Central memory CD4-positive, alpha-beta T cell (primary cell): ENCODE measurements at regions not wholly inside any gene's neighbourhood (a gene's known extent, or its start where the extent isn't known, plus 50 kb on each side); places are given as distances from the start of the nearest gene placed in this dataset.
"Not testable (repeated sequence)": the region's sequence is repeated elsewhere in the genome, so short reads cannot be mapped to it uniquely, and the experiment has no call there.

Experiments
- DNase-seq: peaks from one replicate; pipeline ENCODE4 v3.0.0; 2022

GRCh38 chr10:46645110-46645509 lies 66.2 kb downstream of the SYT15 start:
- not testable (repeated sequence) for DNase-seq

- not testable (repeated sequence) for DNase-seq
Measured at GRCh38 chr10:46646132-46646531, 67.2 kb downstream of the SYT15 start.

- not testable (repeated sequence) for DNase-seq
Measured at GRCh38 chr10:46650967-46651366, 72.0 kb downstream of the SYT15 start.

GRCh38 chr10:46657437-46657836 lies 78.5 kb downstream of the SYT15 start:
- not testable (repeated sequence) for DNase-seq

GRCh38 chr10:46660027-46660834 lies 81.3 kb downstream of the SYT15 start:
- DNase-seq = not testable (repeated sequence)

GRCh38 chr10:46660835-46661164 lies 81.9 kb downstream of the SYT15 start:
- DNase-seq = not testable (repeated sequence)

GRCh38 chr10:46665536-46665935 lies 86.6 kb downstream of the SYT15 start:
- not testable (repeated sequence) for DNase-seq

GRCh38 chr10:46668357-46668997 lies 89.5 kb downstream of the SYT15 start:
- DNase-seq = not testable (repeated sequence)

- DNase-seq = not testable (repeated sequence)
Measured at GRCh38 chr10:46677836-46678435, 99.0 kb downstream of the SYT15 start.

GRCh38 chr10:46691397-46691796 lies 112.5 kb downstream of the SYT15 start:
- not testable (repeated sequence) for DNase-seq

GRCh38 chr10:46693218-46693617 lies 114.3 kb downstream of the SYT15 start:
- not testable (repeated sequence) for DNase-seq

GRCh38 chr10:46717264-46717663 lies 138.3 kb downstream of the SYT15 start:
- DNase-seq = not testable (repeated sequence)

GRCh38 chr10:46718014-46718413 lies 139.1 kb downstream of the SYT15 start:
- DNase-seq = not testable (repeated sequence)

GRCh38 chr10:46720386-46720785 lies 141.5 kb downstream of the SYT15 start:
- not testable (repeated sequence) for DNase-seq

- DNase-seq = not testable (repeated sequence)
Measured at GRCh38 chr10:46720811-46721518, 142.0 kb downstream of the SYT15 start.

GRCh38 chr10:46724258-46724657 lies 145.3 kb downstream of the SYT15 start:
- DNase-seq = not testable (repeated sequence)

- DNase-seq = not testable (repeated sequence)
Measured at GRCh38 chr10:46728359-46728758, 149.4 kb downstream of the SYT15 start.

GRCh38 chr10:46730729-46731128 lies 151.8 kb downstream of the SYT15 start:
- DNase-seq = not testable (repeated sequence)

- DNase-seq = not testable (repeated sequence)
Measured at GRCh38 chr10:46733635-46734261, 154.8 kb downstream of the SYT15 start.

- not testable (repeated sequence) for DNase-seq
Measured at GRCh38 chr10:46734262-46734642, 155.3 kb downstream of the SYT15 start.

- DNase-seq = not testable (repeated sequence)
Measured at GRCh38 chr10:46739919-46740318, 161.0 kb downstream of the SYT15 start.

- DNase-seq = not testable (repeated sequence)
Measured at GRCh38 chr10:46740368-46740767, 161.4 kb downstream of the SYT15 start.
